CD14-positive monocyte (primary cell): ENCODE measurements at regions not wholly inside any gene's neighbourhood (a gene's known extent, or its start where the extent isn't known, plus 50 kb on each side); places are given as distances from the start of the nearest gene placed in this dataset.

ENCODE experiments used
- DNase-seq, 3 donors: peaks; one replicate each; pipeline ENCODE4 v3.0.0-alpha.2; 2011 to 2022
- H2AFZ ChIP-seq: 2 replicates; pipeline ENCODE4 v1.6.0; 2012; ENCODE audit warnings: mild to moderate bottlenecking, low read depth, low read length, inconsistent platforms; ENCODE audit not compliant: insufficient read depth, poor library complexity, severe bottlenecking
- H3K27ac ChIP-seq, 2 donors: 1 replicate in 1 of 2; 2 replicates in 1 of 2; pipeline ENCODE4 v1.5.1; 2012 to 2013; ENCODE audit warnings: low read length in 2 of 2, control low read depth in 1 of 2, inconsistent platforms in 1 of 2, low read depth in 1 of 2, mild to moderate bottlenecking in 1 of 2
- H3K27me3 ChIP-seq, 2 donors: one replicate each; pipeline versions ENCODE4 v1.6.0 to v1.6.1; 2011 to 2013; ENCODE audit warnings: low read length in 2 of 2; ENCODE audit not compliant: control insufficient read depth in 2 of 2, insufficient read depth in 2 of 2
- H3K36me3 ChIP-seq, 2 donors: replicated peaks in 1 of 2; 1 replicate in 1 of 2; 2 replicates in 1 of 2; pipeline versions ENCODE4 v1.5.1 to v1.6.1; 2012 to 2013; ENCODE audit warnings: low read length in 2 of 2, control low read depth in 1 of 2, inconsistent platforms in 1 of 2, mild to moderate bottlenecking in 1 of 2; ENCODE audit not compliant: insufficient read depth in 2 of 2, control insufficient read depth in 1 of 2
- H3K4me1 ChIP-seq, 2 donors: 1 replicate in 1 of 2; 2 replicates in 1 of 2; pipeline versions ENCODE4 v1.5.1 to v1.6.1; 2012 to 2013; ENCODE audit warnings: low read length in 2 of 2, control low read depth in 1 of 2, inconsistent platforms in 1 of 2, mild to moderate bottlenecking in 1 of 2, moderate library complexity in 1 of 2; ENCODE audit not compliant: insufficient read depth in 2 of 2, control insufficient read depth in 1 of 2
- H3K4me2 ChIP-seq: replicated peaks from 2 replicates; pipeline ENCODE3; 2012; ENCODE audit warnings: low read length, moderate library complexity, mild to moderate bottlenecking; ENCODE audit not compliant: poor library complexity, severe bottlenecking; ENCODE audit errors: extremely low read depth
- H3K4me3 ChIP-seq, 3 experiments: fragments of 200-600 bp in 1 of 3; sonication (generic) in 1 of 3; replicated peaks in 1 of 3; 1 replicate in 2 of 3; 2 replicates in 1 of 3; pipeline ENCODE4 v1.5.1; 2011 to 2013; ENCODE audit warnings: low read length in 3 of 3, mild to moderate bottlenecking in 3 of 3, control low read depth in 2 of 3, low read depth in 2 of 3, inconsistent platforms in 1 of 3, moderate library complexity in 1 of 3
- H3K79me2 ChIP-seq: 2 replicates; pipeline ENCODE4 v1.6.0; 2012; ENCODE audit warnings: mild to moderate bottlenecking, control low read depth, inconsistent platforms, low read length, moderate library complexity; ENCODE audit not compliant: insufficient read depth
- H3K9ac ChIP-seq: 2 replicates; pipeline ENCODE4 v1.6.0; 2017; ENCODE audit warnings: low read length, mild to moderate bottlenecking; ENCODE audit not compliant: insufficient read depth, poor library complexity, severe bottlenecking
- H3K9me3 ChIP-seq, 2 donors: replicated peaks in 1 of 2; 1 replicate in 1 of 2; 2 replicates in 1 of 2; pipeline versions ENCODE4 v1.5.1 to v1.6.1; 2012 to 2013; ENCODE audit warnings: low read length in 2 of 2, control low read depth in 1 of 2; ENCODE audit not compliant: control insufficient read depth in 1 of 2, insufficient read depth in 1 of 2
- H4K20me1 ChIP-seq: 2 replicates; pipeline ENCODE4 v1.6.0; 2012; ENCODE audit warnings: mild to moderate bottlenecking, low read length, control low read depth, moderate library complexity; ENCODE audit not compliant: insufficient read depth
- H3K27ac Mint-ChIP-seq, 7 donors: one replicate each; pipeline ENCODE4 v1.8.0; 2020; ENCODE audit warnings: mild to moderate bottlenecking in 7 of 7, mixed read lengths in 7 of 7, moderate library complexity in 6 of 7, inconsistent platforms in 2 of 7
- H3K27me3 Mint-ChIP-seq, 3 donors: one replicate each; pipeline ENCODE4 v1.8.0; 2021 to 2022; ENCODE audit warnings: low read depth in 3 of 3, mild to moderate bottlenecking in 3 of 3, mixed read lengths in 3 of 3, moderate library complexity in 3 of 3, inconsistent platforms in 1 of 3
- H3K36me3 Mint-ChIP-seq, 2 donors: one replicate each; pipeline ENCODE4 v1.8.0; 2020; ENCODE audit warnings: mixed read lengths in 2 of 2, inconsistent platforms in 1 of 2, mild to moderate bottlenecking in 1 of 2
- H3K4me1 Mint-ChIP-seq: one replicate; pipeline ENCODE4 v1.8.0; 2020; ENCODE audit warnings: mild to moderate bottlenecking, mixed read lengths
- H3K4me3 Mint-ChIP-seq, 2 donors: one replicate each; pipeline ENCODE4 v1.8.0; 2020; ENCODE audit warnings: mild to moderate bottlenecking in 2 of 2, mixed read lengths in 2 of 2, moderate library complexity in 1 of 2
- H3K9me3 Mint-ChIP-seq, 7 donors: one replicate each; pipeline ENCODE4 v1.8.0; 2020 to 2022; ENCODE audit warnings: mixed read lengths in 7 of 7, mild to moderate bottlenecking in 6 of 7, moderate library complexity in 6 of 7, inconsistent platforms in 2 of 7
- CTCF ChIP-seq: fragments of 200-600 bp; IDR thresholded peaks from one replicate; pipeline ENCODE4 v1.8.0; 2022; ENCODE audit warnings: antibody characterized with exemption, mild to moderate bottlenecking
- WGBS: methylation state at CpG from one replicate; pipeline ENCODE4 v1.1.5; 2013; ENCODE audit warnings: missing lambda C conversion rate; ENCODE audit not compliant: insufficient coverage; 5-methylcytosine and 5-hydroxymethylcytosine counted together
- intact Hi-C, 2 donors: fragments of 100-400 bp; cut with micrococcal nuclease; formaldehyde crosslinking; loops; one replicate each; pipeline versions ENCODE4 v1.15.0 to v1.15.1; 2023

- Histone ChIP-seq H3K4me3 (no peak overlapping the region), H3K4me2 (no peak overlapping the region), H4K20me1 (no peaks in the 10 kb centered on the region), H3K79me2 (no peaks in the 10 kb centered on the region), H2AFZ (no peak overlapping the region), H3K27ac (no peak overlapping the region), H3K9ac (no peak overlapping the region), H3K4me1 (no peaks in the 10 kb centered on the region), H3K27me3 (no peaks in the 10 kb centered on the region), H3K9me3 (no peaks in the 10 kb centered on the region), H3K36me3 (no peaks in the 10 kb centered on the region)
- no peak for TF ChIP-seq CTCF
- Mint-ChIP-seq H3K9me3 (peaks cover 0 to 2% (median 0%) of the 10 kb centered on the region in 7 donors), H3K4me1 (peaks cover 3% of the 10 kb centered on the region), H3K4me3 (no peak overlapping the region), H3K27ac (no peak overlapping the region), H3K36me3 (no peaks in the 10 kb centered on the region), H3K27me3 (peaks cover 1 to 2% (median 2%) of the 10 kb centered on the region in 3 donors)
- DNase-seq, result no peak
- intact Hi-C loops, result loop anchor here in 1 of 2 donors (10.0 kb wide), 1 partner anchor 816 kb away; no protein-coding TSS in a partner anchor
- WGBS, result 91% methylated on average over 10 of the region's 11 CpGs
These were observed 218.8 kb downstream of the CYP26B1 start for GRCh38 chr2:71928734-71929481.

GRCh38 chr2:71927757-71928715, 219.6 kb downstream of the CYP26B1 start:
- no peaks in the 10 kb centered on the region for H3K4me1 ChIP-seq
- Mint-ChIP-seq H3K27ac (no peak overlapping the region), H3K4me1 (no peaks in the 10 kb centered on the region), H3K36me3 (no peaks in the 10 kb centered on the region), H3K4me3 (no peak overlapping the region), H3K27me3 (peaks cover 1 to 5% (median 3%) of the 10 kb centered on the region in 3 donors), H3K9me3 (peaks cover 0 to 2% (median 0%) of the 10 kb centered on the region in 7 donors)
- no peaks in the 10 kb centered on the region for H4K20me1 ChIP-seq
- no peaks in the 10 kb centered on the region for H3K36me3 ChIP-seq
- no peak for DNase-seq
- no peak overlapping the region for H2AFZ ChIP-seq
- H3K9me3 ChIP-seq, result no peaks in the 10 kb centered on the region
- H3K4me3 ChIP-seq, result no peak overlapping the region
- no peaks in the 10 kb centered on the region for H3K79me2 ChIP-seq
- 93% methylated on average over 10 of the region's 10 CpGs for WGBS
- H3K27ac ChIP-seq, result no peak overlapping the region
- no peak for TF ChIP-seq CTCF
- intact Hi-C loops, result loop anchor here in 1 of 2 donors (10.0 kb wide), 1 partner anchor 817 kb away; no protein-coding TSS in a partner anchor
- H3K4me2 ChIP-seq, result no peak overlapping the region
- no peak overlapping the region for H3K9ac ChIP-seq
- no peaks in the 10 kb centered on the region for H3K27me3 ChIP-seq
